Skeletal muscle cell (primary cell): ENCODE measurements at regions not wholly inside any gene's neighbourhood (a gene's known extent, or its start where the extent isn't known, plus 50 kb on each side); places are given as distances from the start of the nearest gene placed in this dataset.
A peak's percentile ranks its signal among the peaks of the same experiment; 100 is the strongest.

Source experiments
- DNase-seq: peaks from one replicate; pipeline ENCODE4 v3.0.0-alpha.2; 2010; ENCODE audit warnings: low read depth
- H3K4me3 ChIP-seq: 2 replicates; pipeline ENCODE4 v1.5.1; 2011; ENCODE audit warnings: low read depth, mild to moderate bottlenecking, control low read depth, low read length, moderate library complexity

DNA sequence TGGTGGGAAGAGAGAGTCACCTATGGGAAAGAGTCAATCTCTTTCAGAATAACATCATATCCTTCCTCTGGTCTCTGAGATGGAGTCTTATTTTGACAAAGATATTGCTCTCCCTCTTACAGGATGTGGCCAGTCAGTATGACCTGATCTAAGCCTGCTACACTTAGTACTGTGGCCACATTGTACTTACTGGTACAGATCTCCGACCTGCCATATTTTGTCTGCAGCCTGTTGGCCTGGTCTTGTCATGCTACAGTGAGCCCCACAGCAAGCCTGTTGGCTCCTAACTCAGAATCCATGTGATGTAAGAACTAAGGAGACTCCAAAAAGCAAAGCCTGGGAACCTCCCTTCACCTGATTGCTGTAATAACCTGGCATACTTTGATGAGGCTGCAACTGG lies 377.8 kb downstream of the SFMBT2 start:
- no peak for DNase-seq
- no peak overlapping the region for H3K4me3 ChIP-seq

DNA sequence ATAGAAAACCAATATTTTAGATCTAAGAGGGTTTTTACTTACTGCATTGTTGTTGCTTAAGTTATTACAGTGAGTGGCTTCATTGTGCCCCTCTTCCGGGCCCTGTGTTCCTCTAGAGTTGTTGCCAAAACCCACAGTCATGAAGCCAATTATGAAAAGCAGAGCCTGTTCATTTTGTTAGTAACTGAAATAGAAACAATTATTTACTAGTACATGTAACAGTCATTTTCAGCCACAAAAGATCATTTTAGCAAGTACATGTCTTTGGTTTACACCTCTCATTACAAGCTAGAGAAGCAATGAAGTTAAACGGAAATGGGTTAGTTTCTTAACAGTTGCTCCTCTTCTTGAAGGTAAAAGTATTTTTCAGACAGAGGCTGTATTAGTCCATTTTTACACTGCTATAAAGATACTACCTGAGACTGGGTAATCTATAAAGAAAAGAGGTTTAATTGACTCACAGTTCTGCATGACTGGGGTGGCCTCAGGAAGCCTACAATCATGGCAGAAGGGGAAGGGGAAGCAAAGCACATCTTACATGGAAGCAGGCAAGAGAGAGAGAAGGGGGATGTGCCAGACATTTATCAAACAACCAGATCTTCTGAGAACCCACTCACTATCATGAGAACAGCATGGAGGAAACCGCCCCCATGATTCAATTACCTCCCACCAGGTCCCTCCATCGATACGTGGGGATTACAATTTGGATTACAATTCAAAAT lies 380.5 kb downstream of the SFMBT2 start:
- DNase-seq, result no peak
- H3K4me3 ChIP-seq, result no peak overlapping the region

DNA sequence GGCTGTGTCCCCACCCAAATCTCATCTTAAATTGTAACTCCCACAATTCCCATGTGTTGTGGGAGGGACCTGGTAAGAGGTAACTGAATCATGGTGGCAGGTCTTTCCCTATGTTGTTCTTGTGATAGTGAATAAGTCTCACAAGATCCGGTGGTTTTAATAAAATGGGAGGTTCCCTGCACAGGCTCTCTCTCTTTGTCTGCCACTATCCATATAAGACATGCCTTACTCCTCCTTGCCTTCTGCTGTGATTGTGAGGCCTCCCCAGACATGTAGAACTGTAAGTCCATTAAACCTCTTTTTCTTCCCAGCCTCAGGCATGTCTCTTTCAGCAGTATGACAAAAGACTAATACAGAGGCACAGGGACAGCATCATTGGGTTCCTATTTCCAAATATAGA lies 381.2 kb downstream of the SFMBT2 start:
- no peak overlapping the region for H3K4me3 ChIP-seq
- no peak for DNase-seq

DNA sequence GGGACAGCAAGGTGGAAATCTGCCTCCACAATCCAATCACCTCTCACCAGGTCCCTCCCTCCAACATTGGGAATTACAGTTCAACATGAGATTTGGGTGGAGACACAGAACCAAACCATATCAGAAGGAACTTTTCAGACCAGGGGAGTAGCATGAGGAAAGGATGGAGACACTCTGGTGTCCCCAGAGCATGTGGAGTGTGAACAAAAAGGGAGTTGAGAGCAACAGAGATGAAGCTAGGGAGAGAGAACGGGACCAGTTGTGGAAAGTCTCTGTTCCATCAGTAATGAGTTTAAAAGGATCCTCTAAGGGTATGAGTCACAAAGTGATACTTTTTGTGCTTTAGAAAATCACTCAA lies 382.0 kb downstream of the SFMBT2 start:
- no peak overlapping the region for H3K4me3 ChIP-seq
- no peak for DNase-seq

DNA sequence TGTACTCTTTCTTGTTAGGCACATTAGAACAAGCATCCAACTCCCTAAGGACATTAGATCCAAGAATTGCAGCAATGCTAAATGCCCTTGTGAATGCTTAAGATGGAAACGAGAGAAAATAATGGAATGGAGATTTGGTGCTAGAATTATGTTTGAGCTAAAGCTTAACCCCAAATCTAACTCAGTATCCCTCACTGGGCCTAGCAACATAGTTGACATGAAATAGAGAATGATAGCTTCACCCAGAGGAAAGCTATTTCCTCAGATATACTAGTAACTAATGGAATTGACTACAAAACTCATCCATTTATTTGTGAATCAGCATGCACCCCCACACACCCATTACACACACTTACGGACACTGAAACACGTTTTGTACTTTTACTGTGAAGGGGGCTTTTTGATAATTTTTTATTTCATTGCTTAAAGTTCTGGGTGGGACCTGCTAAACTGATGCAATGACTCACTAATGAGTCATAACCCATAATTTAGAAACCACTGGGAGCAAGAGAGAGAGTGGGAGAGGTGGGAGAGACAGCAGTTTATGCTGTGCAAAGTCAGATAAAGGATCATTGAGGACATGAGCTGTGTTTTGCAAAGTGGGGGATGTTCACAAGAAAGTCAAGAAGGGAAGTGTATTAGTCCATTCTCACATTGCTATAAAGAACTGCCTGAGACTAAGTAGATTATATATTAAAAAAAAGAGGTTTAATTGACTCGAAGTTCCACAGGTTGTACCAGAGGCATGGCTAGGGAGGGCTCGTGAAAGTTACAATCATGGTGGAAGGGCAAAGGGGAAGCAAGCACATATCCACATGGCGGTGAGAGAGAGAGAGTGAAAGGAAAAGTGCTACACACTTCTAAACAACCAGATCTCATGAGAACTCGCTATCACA lies 382.7 kb downstream of the SFMBT2 start:
- DNase-seq, result peak; percentile 40
- no peak overlapping the region for H3K4me3 ChIP-seq

DNA sequence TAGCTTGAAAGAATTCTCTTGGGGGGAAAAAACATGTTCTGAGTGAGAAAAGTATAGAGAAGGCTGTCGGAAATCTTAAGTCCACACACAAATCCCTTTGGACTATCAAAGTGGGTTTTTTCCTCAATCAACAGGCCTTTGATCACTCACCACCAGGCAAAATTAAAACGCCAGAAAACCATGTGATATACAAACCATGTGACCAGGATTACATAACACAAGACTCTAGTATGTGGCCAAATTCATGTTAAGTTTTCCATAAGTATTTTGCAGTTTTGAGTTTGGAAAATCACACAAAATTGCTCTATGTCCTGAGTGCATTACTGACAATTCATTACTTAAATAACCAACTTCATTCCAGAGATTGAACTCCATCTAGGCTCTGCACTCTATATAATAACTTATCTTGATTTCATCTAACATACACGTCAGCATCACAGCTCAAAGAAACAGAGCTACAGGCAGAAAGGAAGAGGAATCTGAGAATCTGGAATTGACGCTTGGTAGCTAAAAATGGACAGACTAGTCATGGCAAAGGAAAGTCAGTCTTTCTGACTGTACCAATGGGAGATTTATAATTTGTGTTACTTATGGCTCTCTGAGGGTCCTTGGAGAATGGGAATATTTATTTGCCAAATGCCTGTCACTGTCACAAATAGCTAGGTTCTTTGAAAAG lies 383.5 kb downstream of the SFMBT2 start:
- no peak for DNase-seq
- no peak overlapping the region for H3K4me3 ChIP-seq

DNA sequence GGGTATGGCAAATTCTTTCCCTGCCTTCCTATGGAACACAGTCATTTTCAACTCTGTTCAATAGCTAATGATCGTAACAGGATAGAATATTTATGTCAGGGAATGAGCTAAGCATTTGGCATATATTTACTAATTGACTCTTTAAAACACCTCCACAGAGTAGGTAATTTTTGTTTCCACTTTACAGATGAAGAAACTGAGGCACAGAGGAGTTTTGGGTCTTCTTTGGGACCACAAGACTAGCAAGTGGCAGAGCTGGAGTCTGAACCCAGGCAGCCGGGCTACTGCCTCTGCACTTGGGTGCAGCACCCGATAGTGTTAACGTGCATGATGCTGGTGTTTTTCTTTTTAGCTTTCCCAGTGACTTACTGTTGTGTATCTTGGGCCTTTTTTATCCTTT lies 384.0 kb downstream of the SFMBT2 start:
- DNase-seq, result no peak
- no peak overlapping the region for H3K4me3 ChIP-seq

DNA sequence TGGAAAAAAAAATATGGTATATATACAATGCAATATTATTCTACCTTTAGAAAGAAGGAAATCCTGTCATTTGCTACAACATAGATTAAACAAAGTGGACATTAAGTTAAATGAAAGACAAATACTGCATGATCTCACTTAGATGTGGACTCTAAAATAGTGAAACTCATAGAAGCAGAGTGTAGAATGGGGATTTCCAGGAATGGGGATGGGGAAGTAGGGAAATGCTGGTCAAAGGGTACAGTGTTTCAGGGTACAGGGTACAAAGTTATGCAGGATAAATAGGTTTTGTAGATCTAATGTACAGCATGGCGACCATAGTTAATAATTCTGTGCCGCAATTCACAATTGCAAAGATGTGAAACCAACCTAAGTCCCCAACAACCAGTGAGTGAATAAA lies 385.5 kb downstream of the SFMBT2 start:
- no peak for DNase-seq
- no peak overlapping the region for H3K4me3 ChIP-seq

DNA sequence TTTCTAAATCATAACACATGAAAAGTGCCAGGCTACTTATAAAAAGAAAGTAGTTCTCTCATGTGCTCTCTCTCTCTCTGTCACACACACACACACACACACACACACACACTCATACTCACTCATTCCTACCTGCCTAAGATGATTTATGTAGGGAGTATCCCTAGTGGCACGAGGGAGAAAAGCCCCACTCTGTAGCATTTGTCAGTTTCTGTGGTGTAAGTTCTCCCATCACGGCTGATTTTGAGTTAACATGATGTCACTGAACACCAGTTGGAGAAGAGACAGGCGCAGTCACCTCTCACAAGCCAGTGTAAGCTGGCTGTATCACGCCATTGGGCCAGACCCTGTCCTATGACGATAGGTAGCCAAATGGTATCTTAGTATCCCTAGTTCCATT lies 395.4 kb downstream of the SFMBT2 start:
- no peak for DNase-seq
- no peak overlapping the region for H3K4me3 ChIP-seq

DNA sequence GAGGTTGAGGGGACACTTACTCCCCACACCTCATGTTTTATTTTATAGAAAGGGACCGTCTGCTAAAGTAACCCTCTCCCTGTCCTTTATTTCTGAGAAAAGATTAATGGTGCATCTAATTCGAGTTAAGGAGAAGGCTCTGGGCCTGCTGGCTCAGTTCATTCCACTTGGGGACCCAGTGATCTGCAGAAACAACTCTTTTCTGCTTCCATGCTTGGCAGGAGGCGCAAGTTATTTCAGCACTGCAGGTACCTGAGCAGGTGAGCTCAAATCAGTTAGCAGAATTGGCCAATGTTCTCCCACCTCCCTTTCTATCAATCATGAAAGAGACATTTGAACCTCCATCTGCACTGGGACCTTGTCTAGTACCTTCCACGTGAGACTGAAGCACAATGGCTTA lies 396.1 kb downstream of the SFMBT2 start:
- no peak for DNase-seq
- no peak overlapping the region for H3K4me3 ChIP-seq

DNA sequence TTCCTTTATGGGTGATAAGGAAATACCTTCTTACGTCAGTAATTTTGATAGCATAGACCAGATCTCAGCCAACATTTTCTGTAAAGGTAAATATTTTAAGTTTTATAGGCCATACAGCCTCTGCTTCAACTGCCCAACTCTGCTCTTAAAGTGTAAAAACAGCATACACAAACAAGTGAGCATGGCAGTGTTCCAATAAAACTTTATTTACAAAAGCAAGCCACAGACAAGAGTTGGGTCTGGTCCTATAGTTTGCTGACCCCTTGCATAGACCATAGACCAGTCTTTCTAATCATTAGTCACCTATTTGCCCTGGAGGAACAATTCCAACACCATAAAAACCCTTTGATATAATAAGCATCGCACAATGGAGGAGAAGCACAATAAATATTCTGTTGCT lies 398.8 kb downstream of the SFMBT2 start:
- no peak for DNase-seq

DNA sequence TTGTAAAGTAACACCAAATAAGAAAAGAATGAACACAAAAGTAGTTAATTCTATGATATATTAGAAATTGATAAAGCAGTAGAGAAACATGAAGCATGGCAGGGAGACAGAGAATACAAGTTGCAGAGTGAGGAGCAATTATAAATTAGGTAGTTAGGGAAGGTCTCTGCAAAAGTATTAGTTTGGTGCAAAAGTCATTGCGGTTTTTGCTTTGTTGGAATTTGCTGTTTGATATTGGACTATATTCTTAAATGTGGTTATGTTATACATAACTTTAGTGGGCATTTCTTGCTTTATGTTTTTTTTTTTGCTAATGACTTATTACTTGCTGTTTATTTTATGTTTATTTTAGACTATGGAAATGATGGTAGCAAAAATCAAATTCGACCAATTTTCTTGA lies 402.2 kb downstream of the SFMBT2 start:
- H3K4me3 ChIP-seq, result no peak overlapping the region
- DNase-seq, result no peak

More for the DNA sequence above, 398.8 kb downstream of the SFMBT2 start:
- no peak overlapping the region for H3K4me3 ChIP-seq

DNA sequence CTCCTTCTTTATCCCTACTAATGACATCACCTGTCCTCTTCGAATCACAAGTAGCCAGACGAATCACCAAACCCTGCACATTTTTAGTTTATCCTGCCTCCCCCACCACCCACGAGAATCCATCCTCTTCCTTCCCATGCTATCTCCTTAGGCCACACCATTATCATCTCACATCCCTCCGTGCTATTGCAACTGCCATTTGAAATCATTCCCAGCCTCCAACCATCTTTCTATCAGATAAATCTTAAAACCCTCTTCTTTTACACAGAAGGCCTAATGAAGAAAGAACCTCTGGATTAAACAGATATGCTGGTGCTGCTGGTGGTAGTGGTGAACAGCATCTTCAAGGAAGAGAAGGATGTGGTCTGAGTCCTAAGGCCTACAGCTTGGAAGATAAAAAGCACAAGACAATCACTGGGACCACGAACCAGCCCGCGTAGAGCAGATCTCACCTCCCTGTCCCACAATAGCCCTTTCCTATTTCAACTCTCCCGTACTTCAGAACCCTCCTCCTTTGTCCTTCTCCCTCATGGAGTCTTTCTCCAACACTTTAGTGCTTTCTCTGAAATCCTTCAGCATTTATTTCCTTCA lies 403.1 kb downstream of the SFMBT2 start:
- no peak overlapping the region for H3K4me3 ChIP-seq
- DNase-seq, result no peak

DNA sequence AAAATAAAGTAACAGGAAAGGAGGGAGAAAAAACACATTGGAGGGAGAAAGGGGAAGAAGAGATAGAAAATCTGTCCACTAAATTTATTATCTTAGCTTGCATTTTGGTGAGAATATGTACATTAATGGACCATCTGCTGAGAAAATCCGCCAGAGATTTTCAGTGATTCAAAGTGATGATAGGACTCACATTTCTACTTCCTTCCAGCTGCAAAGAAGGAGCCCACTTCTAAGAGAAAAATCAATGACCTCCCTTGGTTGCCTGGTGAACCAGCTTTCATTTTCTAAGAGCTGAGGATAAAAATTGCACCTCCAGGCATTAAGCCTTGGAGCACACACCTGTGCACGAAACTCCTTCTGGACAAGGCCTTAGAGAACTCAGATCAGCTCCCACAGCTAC lies 404.3 kb downstream of the SFMBT2 start:
- H3K4me3 ChIP-seq, result no peak overlapping the region
- DNase-seq, result no peak

DNA sequence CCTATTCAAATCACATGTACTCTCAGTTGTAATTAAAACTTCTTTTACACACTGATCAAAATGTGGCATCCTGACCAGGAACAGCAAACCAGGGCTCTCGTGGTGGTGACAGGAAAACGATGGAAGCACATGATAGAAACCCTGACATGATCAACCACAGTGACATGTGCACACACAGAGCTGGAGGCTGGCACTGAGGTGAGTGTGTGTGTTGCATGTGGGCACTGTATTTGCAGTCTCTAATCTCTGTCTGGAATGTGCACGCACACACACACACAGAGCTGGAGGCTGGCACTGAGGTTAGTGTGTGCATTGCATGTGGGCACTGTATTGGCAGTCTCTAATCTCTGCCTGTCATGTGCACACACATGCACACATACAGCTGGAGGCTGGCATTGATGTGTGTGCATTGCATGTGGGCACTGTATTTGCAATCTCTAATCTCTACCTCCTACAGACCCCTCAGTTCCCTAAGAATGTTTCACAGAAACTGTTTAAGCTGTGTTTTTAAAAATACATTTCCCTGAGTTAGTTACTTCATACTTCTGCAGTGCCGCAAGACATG lies 406.9 kb downstream of the SFMBT2 start:
- no peak for DNase-seq
- H3K4me3 ChIP-seq, result no peak overlapping the region

DNA sequence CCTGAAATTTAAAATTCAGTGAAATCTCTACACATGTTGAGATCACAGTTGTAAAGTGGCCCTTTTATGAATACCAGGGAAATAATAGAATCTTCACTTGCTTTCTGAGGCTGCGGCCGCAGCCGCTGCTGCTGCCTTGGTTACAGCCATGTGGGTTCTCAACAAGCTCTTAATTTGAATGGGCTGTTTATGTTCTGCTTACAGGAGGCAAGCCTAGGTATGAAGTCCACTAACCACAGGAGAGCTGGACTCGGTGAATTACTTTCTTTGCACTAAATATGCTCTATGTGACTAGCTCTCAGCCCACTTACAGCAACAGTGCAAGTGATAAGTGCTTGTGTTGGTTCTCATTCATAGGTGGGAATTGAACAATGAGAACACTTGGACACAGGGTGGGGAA lies 410.8 kb downstream of the SFMBT2 start:
- DNase-seq, result no peak
- no peak overlapping the region for H3K4me3 ChIP-seq

DNA sequence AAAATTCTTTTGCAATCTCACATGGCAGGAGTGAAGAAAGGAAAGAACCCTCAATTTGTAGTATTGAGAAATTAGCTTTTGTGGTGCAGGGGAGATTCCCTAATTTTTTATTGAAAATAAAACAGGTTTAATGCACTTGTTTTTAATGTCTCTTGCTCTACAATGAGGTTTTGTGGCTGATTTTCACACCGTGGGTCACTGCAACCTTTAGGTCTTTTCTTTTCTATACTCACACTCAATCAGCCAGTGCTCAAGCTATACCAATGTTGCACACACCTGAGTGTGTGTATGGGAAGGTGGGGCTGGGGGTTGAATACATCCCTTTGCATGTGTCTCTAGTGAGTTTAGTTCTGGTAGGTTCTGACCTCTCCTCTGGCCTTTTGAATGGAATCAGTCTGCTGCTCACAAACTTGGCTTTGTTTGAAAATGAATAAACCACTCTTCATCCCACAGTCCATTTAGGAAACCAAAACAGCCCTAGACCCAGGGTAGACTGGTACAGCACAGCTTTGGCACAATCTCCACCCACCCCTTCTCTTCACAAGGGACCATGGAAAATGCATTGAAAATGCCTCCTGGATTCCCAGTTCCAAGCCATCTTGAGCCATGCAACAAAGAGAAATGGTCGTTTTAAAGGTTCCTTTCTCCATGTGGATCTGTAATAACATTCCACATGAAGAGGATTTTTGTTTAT lies 411.5 kb downstream of the SFMBT2 start:
- H3K4me3 ChIP-seq, result no peak overlapping the region
- DNase-seq, result no peak

DNA sequence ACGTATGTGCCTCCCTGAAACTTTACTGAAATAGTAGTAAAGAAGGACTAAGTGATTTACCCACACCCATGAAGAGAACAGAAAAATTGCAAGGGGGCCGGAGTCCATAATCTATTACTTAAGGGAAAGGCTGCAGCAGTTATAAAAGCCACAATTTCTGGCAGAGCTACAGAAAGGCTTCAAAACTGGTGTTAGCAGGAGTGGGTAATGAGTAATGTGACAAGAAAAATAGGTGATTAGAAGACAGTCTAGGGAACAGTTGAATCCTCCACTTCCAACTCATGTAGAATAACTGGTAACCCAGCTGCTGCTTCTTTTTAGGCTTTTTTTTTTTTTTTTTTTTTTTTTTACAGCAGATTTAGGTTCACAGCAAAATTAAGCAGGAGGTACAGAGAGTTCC lies 413.3 kb downstream of the SFMBT2 start:
- H3K4me3 ChIP-seq, result no peak overlapping the region
- DNase-seq, result no peak

DNA sequence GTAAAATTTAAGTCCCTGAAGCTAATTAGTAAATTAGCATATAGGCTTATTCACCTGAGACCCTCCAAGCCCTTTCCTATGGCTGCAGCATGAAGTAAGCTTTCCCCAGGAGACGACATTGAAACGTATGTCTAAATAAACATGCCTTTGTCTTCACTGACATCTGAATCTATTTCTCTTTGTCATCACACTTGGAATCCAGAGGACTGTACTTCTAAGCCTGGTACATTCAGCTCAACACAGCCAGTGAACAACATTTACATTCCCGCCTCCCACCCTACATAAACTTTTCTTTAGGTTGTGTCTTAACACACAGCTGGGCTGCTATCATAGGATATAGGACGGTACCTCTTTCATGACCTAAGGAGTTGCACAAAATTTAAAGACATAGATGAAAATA lies 414.4 kb downstream of the SFMBT2 start:
- DNase-seq, result no peak
- no peak overlapping the region for H3K4me3 ChIP-seq
